NCI-H446 (cell line): ENCODE measurements at regions not wholly inside any gene's neighbourhood (a gene's known extent, or its start where the extent isn't known, plus 50 kb on each side); places are given as distances from the start of the nearest gene placed in this dataset.
A peak's percentile ranks its signal among the peaks of the same experiment; 100 is the strongest.
"Not testable (repeated sequence)": the region's sequence is repeated elsewhere in the genome, so short reads cannot be mapped to it uniquely, and the experiment has no call there.

ENCODE experiments used
- DNase-seq, 2 experiments: peaks; one replicate each; lab custom pipeline; 2025; lab: John Stamatoyannopoulos, UW

DNA sequence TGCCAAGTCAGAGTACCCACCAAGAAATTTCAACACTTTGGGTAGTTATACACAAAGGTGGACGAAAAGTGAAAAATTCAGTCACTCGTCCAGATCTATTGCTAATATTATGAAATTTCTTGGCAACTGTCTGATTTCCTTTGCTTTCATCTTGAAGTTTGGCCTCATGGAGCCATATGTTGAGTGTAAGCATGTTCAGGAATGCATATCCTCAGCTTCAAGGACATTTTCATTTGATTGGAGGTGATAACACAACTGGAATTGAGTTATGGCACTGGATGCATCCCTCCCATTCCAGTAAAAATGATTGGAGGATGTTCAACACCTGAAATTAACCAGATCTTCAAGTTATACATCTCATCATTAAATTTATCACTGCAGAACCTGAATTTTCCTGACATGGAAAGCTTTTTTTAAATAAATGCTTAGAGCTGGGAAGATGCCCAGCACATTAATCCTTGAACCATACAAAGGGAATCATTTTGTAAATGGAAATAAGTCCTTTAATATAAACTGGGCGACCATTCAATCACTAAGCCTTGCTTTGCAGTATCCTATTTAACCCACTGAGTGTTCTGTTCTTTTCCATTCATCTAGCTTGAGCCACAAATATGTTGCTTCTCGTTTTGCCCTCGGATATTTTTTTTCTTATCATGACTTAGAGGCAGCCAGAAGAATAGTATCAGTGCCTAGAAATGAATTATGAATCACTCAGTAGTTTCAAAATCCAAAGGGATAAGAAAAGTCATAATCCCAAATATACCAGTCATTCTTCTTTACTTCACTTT lies 273.7 kb upstream of the PIK3R1 start:
- no peak for DNase-seq

DNA sequence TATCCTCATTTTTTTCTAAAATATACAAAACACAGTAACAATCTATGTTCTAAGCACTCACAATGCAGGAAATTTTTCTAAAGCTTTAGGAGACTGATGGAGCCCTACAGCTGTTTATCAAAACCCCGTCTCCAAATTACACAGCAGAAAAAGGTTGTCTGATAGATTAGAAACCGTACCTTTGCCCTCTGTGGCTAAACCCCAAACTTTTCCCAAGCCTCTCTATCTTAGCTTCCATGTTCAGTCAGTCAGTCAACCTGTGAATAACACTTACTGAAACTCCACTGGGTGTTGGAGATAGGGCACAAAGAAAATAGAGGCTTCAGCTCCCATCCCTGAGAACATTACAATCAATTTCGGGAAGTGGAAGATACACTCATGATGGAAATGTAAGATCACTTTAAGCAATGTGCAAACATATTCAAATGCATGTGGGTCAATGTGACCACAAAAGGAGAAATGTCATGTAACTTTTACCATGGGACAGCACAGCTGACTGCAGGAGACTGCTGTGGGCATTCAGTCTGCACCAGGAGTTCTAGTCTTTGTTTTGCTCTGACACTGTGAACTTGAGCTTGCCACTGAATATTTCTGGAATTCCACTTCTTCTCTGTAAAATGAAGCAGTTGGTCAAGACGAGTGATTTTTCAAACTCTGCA lies 279.5 kb upstream of the PIK3R1 start:
- no peak for DNase-seq

DNA sequence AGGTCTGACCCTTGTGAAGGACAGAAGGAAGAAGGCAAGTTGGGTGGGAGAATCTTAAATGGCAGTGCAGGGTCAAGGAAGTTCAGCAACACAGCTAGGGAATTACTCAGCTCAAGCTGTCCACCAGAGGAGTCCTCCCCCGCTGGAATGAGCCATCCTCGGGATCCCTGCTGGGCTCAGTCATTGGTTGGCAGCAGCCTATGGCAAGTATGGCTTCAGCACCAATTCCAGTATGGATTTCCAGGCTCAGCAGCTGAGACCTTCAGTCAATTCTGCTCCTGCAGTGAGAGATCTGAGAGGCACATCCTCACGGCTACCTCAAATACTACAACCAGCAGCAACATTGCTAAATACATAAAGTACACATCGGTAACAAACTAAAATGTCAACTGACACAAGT lies 280.6 kb upstream of the PIK3R1 start:
- DNase-seq, result no peak

DNA sequence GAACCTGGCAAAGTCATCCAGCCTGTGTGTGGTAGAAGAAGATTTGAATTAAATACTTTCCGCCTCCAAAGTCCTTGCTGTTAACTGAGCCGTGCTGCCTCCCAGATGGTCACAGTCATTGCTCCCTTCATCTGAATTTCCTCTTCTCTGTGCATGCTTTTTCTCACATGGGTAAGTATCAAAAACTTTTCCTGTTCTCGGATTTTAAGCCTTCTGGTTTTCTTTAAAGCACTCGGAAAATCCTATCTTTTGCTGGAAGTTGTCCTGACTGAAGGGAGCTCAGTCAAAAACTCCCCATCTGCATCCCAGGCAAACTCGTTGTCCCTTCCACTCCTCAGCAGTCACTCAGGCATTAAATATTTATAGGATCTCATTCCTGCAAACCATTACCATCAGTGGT lies 290.0 kb upstream of the PIK3R1 start:
- DNase-seq, result peak in 1 of 2 experiments; percentile 18

DNA sequence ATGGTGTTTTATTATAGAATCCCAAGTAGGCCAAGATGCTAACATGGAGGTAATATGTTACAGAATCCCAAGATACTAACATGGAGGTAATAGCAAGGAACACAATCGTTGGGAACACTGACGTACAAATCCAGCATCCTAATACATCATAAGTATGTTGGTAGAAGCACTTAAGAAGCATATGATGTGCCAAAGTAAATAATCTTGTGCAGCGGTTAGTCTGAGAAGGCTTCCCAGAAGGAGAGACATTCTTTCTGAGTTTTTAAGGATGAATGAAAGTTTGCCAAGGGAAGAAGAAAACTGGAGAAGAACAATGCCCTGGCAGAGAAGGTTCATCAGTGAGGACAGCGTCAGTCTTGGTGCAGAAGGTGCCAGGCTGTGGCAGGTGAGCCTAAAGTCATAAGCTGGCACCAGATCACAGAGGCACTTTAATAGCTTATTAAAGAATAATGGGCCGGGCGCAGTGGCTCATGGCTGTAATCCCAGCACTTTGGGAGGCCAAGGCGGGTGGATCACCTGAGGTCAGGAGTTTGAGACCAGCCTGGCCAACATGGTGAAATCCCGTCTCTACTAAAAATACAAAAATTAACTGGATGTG lies 294.5 kb upstream of the PIK3R1 start:
- DNase-seq, result no peak

DNA sequence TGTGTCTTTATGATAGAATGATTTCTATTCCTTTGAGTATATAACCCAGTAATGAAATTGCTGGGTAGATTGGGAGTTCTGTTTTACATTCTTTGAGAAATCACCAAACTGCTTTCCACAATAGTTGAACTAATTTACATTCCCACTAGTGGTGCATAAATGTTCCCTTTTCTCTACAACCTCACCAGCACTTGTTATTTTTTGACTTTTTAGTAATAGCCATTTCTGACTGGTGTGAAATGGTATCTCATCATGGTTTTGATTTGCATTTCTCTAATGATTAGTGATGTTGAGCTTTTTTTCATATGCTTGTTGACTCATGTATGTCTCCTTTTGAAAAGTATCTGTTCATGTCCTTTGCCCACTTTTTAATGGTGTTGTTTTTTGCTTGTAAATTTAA lies 296.0 kb upstream of the PIK3R1 start:
- DNase-seq, result not testable (repeated sequence)

DNA sequence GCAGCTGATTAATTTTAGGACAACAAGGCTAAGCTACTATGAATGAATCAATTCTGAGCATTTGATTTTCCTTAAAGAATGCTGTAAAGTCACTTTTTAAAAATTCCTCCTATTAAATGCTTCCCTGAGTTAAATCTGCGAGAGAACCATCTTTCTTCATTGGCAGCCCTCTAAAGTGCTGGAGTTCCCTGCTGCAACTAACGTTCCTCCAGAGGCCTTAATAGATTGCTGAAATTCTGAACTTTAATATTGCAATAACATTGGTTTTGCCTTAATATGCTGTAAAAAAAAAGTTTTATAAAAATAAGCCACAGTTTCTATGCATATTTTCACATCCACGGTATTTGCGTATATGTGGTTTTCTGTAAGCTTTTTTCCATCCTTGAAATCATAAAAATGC lies 298.0 kb upstream of the PIK3R1 start:
- DNase-seq, result no peak

DNA sequence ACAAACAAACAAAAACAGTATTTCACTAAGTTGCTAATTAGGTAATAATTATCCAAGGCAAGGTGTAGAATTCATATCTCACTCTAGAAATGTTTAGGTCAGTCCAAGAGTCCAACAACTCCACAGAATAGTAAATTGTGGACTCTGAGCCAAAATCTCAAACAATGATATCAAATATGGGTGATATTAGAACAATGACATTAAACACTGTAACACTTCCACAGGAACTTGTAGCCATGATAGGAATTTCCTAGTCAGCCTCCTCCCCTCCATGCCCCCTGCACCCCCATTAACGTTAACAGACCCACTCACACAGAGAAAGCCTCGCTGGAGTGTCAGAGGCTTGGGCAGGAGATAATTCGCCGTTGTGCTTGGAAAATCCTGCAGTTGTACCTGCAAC lies 305.0 kb upstream of the PIK3R1 start:
- DNase-seq, result no peak

DNA sequence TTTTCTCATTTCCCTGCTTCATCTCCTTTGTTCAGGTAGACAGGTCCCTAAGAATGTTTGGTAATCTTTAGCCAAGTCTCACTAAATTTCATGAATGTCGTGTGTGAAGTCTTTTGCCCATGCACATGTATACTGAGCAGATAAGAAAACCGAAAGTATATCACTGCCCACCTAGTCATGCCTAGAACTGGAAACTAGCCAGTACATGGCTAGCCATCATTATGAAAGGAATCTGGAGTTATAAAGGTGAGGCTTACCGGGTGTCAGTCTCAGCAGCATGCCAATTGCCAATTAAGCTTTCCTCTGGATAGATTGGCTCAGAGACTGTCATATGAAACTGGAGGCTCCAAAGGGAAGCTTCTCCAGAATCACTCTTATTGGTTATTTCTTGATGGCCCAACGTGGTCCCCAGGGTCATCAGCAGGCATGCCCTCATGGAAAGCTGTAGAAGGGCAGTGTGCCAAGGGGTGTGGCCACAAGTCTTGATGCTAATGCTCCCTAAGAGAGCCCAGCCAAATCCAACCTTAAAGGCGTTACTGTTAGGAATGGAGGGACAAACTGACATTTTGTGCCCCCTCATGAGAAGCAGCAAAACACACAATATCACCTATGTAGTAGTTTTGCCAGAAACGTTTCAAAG lies 307.3 kb upstream of the PIK3R1 start:
- DNase-seq, result no peak

DNA sequence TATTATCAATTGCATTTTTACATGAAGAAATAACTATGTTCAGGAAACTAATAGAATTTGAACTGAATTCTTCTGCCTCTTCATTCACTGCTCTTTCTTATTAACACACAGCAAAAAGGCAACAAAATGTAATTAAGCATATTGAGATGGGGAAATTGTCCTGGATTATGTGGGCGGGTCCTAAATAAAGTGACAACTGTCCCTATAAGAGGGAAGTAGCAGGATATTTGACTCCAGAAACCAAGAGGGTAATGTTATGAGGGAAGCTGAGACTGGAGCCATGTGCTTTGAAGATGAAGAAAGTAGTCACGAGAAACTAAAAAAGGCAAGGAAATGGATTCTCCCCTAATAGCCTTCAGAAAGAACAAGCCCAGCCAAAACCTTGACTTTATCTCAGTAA lies 311.2 kb upstream of the PIK3R1 start:
- no peak for DNase-seq

DNA sequence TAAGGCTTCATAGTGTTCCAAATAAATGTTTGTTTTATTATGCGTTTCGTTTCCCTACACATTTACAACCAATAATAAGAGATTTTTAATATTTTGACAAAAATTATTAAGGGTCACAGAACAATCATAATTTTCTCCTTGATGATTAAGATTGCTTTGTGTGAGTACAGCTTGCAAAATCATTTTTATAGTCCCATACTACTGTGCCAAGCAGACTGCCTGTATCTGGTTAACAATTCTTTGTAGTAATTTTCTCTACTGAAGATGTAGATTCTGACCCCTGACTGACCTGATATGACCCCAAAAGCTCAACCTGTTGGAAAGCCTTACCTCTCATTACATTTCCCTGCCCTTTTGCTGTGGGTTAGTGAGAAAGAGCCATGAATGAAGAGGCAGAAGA lies 311.9 kb upstream of the PIK3R1 start:
- no peak for DNase-seq

DNA sequence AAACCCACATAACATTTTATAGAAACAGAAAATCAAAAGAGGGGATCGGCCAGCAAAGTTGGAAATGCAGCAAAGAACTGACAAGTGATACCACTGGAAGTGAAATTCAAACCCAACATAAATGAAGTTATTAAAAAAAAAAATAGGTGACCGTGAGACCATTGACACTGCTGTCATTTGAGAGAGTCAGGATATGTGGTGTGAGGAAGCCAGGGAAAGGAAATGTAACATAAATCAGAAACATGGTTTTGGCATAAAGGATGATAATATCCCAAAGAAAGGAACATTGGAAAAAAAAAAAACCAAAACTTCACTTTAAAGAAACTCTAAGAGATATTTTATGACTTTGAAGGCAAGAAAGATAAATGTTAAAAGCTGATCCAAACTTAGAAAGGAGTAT lies 312.4 kb upstream of the PIK3R1 start:
- no peak for DNase-seq

DNA sequence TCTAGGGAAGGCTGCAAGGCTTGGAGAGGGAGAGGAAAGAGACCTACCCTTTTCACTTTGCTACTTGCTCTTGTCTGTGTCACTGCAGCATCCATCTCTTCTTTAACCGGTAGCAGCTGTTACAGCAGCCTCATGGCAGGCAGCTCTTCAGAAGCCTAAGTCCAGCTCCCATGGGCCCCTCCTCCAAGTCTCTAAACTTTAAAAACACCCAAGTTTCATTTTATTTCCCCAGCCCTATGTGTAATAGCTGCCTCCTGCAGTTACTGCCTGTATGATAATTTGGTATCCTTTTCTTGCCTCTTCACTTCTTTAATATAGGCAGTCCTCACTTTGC lies 313.1 kb upstream of the PIK3R1 start:
- no peak for DNase-seq

DNA sequence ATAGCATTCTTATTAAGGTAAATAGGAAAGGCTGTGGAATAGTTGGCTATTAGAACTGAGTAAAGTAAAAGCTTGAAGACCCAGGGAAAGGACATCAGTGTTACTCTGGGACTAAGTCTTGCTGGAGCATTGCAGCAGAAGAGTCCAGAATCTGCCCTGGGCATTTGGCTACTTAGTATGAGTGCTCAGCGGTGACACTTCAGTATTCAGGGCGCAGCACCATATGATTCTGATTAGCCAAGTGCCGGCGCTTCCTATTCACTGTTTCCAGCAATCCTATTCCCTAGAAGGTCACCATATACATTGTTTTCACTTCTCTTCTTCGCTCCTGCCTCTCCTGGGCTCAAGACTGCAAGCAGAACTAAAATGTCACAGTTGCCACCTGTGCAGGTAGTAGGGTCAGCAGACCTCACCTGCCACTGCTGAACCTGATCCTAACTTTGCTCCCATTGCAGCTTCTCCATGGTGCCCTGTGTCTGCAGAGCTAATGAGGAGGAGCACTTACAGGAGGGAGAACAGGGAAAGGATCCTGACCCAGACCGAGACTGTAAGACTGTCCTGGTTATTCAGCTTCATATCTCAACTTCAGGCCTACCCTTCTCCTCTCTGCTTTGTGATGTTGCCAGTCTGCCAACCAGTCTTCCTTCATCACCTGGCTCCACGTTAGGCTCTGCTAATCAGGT lies 313.6 kb upstream of the PIK3R1 start:
- DNase-seq, result no peak

DNA sequence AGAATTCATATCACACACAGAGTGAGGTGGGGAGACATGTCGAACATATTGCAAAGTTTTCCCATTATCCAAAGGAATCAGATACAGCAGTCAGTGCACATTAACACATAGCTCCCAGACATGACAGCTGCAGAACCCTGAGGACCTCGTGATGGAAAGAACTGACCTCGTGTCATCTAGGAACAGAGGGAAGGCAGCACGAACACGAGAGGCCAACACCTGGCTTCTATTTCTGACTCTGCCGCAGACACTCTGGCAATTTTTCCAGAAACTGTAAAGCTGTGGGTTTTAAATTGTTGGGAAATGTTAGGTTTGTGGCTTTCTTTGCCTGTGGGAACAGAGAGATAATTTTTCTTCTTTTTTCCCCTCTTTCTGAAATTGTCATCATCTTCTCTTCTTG lies 315.0 kb upstream of the PIK3R1 start:
- DNase-seq, result no peak

DNA sequence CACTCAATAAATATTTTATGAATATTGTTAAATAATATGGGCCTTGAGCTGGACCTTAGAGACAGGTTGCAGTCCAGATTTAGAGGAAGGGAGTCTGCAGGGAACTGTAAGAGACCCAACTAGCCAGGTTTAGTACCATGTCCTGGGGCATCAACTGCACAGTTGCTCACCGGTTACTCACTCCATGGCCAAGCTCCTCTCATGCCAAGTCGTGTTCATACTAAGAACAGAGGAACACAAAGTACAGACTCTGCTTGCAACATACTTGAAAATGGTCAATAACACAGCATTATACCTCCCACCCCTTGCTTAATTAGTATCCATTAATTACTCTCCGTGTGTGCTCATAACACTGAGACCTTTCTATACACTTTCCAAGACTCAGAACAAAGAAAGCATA lies 317.6 kb upstream of the PIK3R1 start:
- no peak for DNase-seq

DNA sequence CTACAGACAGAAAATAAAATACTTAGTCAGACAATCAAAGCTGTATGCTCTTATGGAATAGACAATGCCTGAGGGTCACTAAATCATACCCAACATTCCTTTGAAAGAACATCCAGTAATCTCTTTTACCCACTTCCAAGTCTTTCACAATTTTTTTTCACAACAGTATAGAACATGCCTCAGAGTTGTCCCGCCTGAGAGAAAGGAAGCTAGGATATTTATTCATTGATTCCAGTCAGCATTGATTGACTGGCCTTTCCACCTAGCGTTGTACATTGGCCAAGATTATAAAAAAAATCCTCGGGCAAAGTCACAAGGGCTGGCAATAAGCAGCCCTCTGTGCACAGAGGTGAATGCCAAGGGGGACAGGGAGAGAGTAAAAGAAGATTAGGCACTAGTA lies 318.1 kb upstream of the PIK3R1 start:
- DNase-seq, result no peak

DNA sequence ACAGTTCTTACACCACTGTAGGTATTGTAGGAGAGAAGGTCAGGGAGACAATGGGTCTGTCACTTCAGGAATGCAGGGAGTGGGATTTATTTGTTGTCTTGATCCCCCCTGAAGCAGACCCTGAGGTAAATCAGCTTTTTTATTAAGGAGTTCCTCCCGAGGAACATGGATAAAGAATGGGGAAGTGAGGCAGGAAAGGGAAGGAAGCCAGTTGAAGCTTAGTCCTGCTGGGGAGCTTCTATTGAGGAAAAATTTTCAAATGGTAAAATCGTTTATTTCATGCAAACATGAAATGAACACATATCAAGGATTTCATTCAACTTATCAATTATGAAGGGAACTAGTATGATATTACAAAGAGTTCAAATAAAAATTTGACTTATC lies 318.6 kb upstream of the PIK3R1 start:
- no peak for DNase-seq

DNA sequence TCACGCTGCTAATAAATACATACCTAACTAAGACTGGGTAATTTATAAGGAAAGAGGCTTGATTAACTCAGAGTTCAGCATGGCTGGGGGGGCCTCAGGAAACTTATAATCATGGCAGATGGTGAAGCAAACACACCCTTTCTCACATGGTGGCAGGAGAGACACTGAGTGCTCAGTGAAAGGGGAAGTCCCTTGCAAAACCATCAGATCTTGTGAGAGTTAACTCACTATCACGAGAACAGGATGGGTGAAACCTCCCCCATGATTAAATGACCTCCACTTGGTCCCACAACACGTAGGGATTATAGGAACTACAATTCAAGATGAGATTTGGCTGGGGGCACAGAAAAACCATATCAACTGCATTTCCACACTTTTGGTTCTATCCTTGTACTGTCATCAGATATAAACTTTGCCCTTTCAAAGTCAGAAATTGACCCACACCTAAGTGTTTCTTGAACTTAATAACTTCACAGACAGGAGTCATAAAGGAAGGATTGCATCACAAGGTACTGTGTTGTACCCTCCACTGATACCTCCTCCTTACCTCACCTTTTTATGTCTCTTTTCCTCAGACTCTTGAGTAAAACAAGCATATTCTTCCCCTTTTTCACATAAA lies 319.1 kb upstream of the PIK3R1 start:
- DNase-seq, result no peak

DNA sequence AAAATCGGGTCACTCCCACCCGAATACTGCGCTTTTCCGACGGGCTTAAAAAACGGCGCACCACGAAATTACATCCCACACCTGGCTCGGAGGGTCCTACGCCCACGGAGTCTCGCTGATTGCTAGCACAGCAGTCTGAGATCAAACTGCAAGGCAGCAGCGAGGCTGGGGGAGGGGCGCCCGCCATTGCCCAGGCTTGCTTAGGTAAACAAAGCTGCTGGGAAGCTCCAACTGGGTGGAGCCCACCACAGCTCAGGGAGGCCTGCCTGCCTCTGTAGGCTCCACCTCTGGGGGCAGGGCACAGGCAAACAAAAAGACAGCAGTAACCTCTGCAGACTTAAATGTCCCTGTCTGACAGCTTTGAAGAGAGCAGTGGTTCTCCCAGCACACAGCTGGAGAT lies 325.7 kb upstream of the PIK3R1 start:
- DNase-seq, result not testable (repeated sequence)

DNA sequence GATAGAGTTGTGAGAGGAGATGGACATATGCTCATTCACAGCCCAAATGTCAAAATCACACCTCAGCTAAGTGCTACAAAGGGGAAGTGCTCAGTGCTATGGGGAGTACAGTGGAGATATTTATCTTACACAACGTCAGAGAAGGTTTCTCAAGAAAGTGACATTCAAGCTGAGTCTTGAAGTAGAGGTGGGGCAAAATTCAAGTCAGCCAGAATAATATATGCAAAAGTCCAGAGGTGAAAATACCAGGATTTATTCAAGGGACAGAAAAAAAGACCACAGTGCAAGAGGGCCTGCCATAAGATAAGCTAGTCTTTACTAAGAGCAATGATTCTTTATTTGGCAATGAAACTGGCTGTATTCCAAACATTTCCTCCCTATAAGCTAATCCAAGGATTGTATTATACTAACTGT lies 327.8 kb upstream of the PIK3R1 start:
- DNase-seq, result no peak

DNA sequence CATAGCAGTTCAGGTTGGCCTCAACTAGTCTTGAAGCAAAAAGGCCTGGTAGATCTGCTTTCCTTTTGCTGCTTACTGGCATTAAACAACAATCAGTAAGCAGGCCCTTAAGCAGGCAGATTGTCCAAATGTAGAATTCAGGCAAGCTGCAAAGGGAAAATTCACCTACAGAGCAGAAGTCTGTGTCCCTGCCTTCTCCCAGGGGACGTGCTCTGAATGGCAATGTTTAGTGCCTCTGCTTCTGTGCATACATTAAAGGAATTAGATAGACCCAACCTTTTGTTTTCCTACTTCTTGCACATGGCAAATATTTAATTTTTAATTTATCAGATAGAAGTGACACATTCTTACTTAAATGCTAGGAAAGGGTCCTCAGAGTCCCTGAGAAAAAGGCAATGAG lies 328.8 kb upstream of the PIK3R1 start:
- no peak for DNase-seq
